H1 (cell line): ENCODE measurements at regions not wholly inside any gene's neighbourhood (a gene's known extent, or its start where the extent isn't known, plus 50 kb on each side); places are given as distances from the start of the nearest gene placed in this dataset.
"Not testable (repeated sequence)": the region's sequence is repeated elsewhere in the genome, so short reads cannot be mapped to it uniquely, and the experiment has no call there.

ENCODE experiments used
- CTCF ChIA-PET: fragments of 300-600 bp; sonication (Branson Sonifier 250); formaldehyde crosslinking; loops from one replicate; lab custom pipeline; 2021; ENCODE audit not compliant: partially characterized antibody; lab: Charles Lee
- POLR2A ChIA-PET: fragments of 300-600 bp; sonication (Branson Sonifier 250); formaldehyde crosslinking; loops from one replicate; lab custom pipeline; 2021; ENCODE audit warnings: inconsistent platforms; ENCODE audit not compliant: partially characterized antibody; lab: Charles Lee
- DNase-seq, 2 experiments: peaks; one replicate each; pipeline versions ENCODE4 v3.0.0 to v3.0.0-alpha.2; 2010 to 2022; ENCODE audit warnings: low spot score in 2 of 2, low read depth in 1 of 2, mixed read lengths in 1 of 2
- FAIRE-seq: peaks from 2 replicates; lab custom pipeline; 2011; peaks lifted over from hg19 to GRCh38; lab: Jason Lieb, UNC
- H2AFZ ChIP-seq: 2 replicates; pipeline ENCODE4 v1.8.1; 2012; ENCODE audit warnings: low read length, inconsistent platforms
- H2AK5ac ChIP-seq: 2 replicates; pipeline ENCODE4 v1.6.1; 2013; ENCODE audit warnings: low read depth, low read length
- H2BK120ac ChIP-seq: replicated peaks from 2 replicates; pipeline ENCODE3; 2013; ENCODE audit warnings: low read depth, low read length, inconsistent platforms
- H2BK12ac ChIP-seq: 2 replicates; pipeline ENCODE4 v1.6.1; 2013; ENCODE audit warnings: low read depth, low read length
- H2BK15ac ChIP-seq: 2 replicates; pipeline ENCODE4 v1.6.1; 2013; ENCODE audit warnings: low read length
- H2BK20ac ChIP-seq: 2 replicates; pipeline ENCODE4 v1.6.1; 2013; ENCODE audit warnings: low read length
- H2BK5ac ChIP-seq: 2 replicates; pipeline ENCODE4 v1.6.1; 2013; ENCODE audit warnings: low read depth, low read length
- H3K14ac ChIP-seq: 2 replicates; pipeline ENCODE4 v1.6.1; 2013; ENCODE audit warnings: inconsistent platforms; ENCODE audit not compliant: insufficient read length
- H3K18ac ChIP-seq: 2 replicates; pipeline ENCODE4 v1.6.1; 2013; ENCODE audit warnings: low read length; ENCODE audit errors: extremely low read depth
- H3K23ac ChIP-seq: 2 replicates; pipeline ENCODE4 v1.6.1; 2013; ENCODE audit warnings: inconsistent platforms; ENCODE audit not compliant: insufficient read length
- H3K23me2 ChIP-seq: 2 replicates; pipeline ENCODE4 v1.6.1; 2013; ENCODE audit warnings: low read depth, low read length
- H3K27ac ChIP-seq: 2 replicates; pipeline ENCODE4 v1.6.1; 2011; ENCODE audit warnings: low read depth, low read length, inconsistent platforms
- H3K27me3 ChIP-seq, 4 experiments: replicated peaks in 1 of 4; 1 replicate in 1 of 4; 2 replicates in 3 of 4; pipeline versions ENCODE4 v1.6.1 to v1.8.1; 2011 to 2013; ENCODE audit warnings: low read length in 3 of 4, mild to moderate bottlenecking in 3 of 4, inconsistent platforms in 2 of 4, mixed read lengths in 2 of 4, moderate library complexity in 1 of 4; ENCODE audit not compliant: control insufficient read depth in 3 of 4, insufficient read depth in 3 of 4; ENCODE audit errors: extremely low read depth in 1 of 4
- H3K36me3 ChIP-seq, 4 experiments: 2 replicates each; pipeline versions ENCODE4 v1.6.1 to v1.8.1; 2011 to 2013; ENCODE audit warnings: mild to moderate bottlenecking in 4 of 4, low read length in 3 of 4, moderate library complexity in 2 of 4, control low read depth in 1 of 4, inconsistent platforms in 1 of 4; ENCODE audit not compliant: insufficient read depth in 4 of 4, control insufficient read depth in 2 of 4
- H3K4ac ChIP-seq: replicated peaks from 2 replicates; pipeline ENCODE3; 2013; ENCODE audit warnings: low read length, low read depth, mixed read lengths, inconsistent platforms; ENCODE audit not compliant: insufficient read length
- H3K4me1 ChIP-seq, 4 experiments: replicated peaks in 1 of 4; 1 replicate in 1 of 4; 2 replicates in 3 of 4; pipeline versions ENCODE4 v1.6.1 to v1.8.1; 2011 to 2013; ENCODE audit warnings: low read length in 3 of 4, inconsistent platforms in 2 of 4, mixed read lengths in 1 of 4; ENCODE audit not compliant: insufficient read depth in 4 of 4, control insufficient read depth in 3 of 4
- H3K4me2 ChIP-seq, 2 experiments: 2 replicates each; pipeline versions ENCODE4 v1.6.1 to v1.8.1; 2011 to 2013; ENCODE audit warnings: low read depth in 2 of 2, low read length in 2 of 2, control low read depth in 1 of 2, inconsistent platforms in 1 of 2, mild to moderate bottlenecking in 1 of 2; ENCODE audit not compliant: insufficient read depth in 1 of 2
- H3K4me3 ChIP-seq, 4 experiments: fragments of 200-600, 300-600 bp in 1 of 4; sonication (generic), shearing (Covaris generic), sonication (Bioruptor Twin) in 1 of 4; 2 replicates each; pipeline versions ENCODE4 v1.5.1 to v1.8.1; 2011 to 2016; ENCODE audit warnings: low read length in 4 of 4, low read depth in 3 of 4, control low read depth in 2 of 4, inconsistent platforms in 2 of 4, mild to moderate bottlenecking in 2 of 4, mixed read lengths in 1 of 4, moderate library complexity in 1 of 4; ENCODE audit not compliant: insufficient read depth in 2 of 4; ENCODE audit errors: extremely low read depth in 1 of 4
- H3K56ac ChIP-seq: replicated peaks from 2 replicates; pipeline ENCODE3; 2013; ENCODE audit warnings: low read depth, mild to moderate bottlenecking, mixed read lengths, low read length, inconsistent platforms; ENCODE audit not compliant: insufficient read length
- H3K79me1 ChIP-seq: 2 replicates; pipeline ENCODE4 v1.6.1; 2013; ENCODE audit warnings: low read depth, low read length, control low read depth
- H3K79me2 ChIP-seq, 2 experiments: 2 replicates each; pipeline versions ENCODE4 v1.6.1 to v1.8.1; 2012 to 2013; ENCODE audit warnings: low read length in 2 of 2, mild to moderate bottlenecking in 2 of 2, inconsistent platforms in 1 of 2; ENCODE audit not compliant: insufficient read depth in 2 of 2, control insufficient read depth in 1 of 2
- H3K9ac ChIP-seq, 4 experiments: replicated peaks in 1 of 4; 1 replicate in 1 of 4; 2 replicates in 3 of 4; pipeline versions ENCODE4 v1.6.1 to v1.8.1; 2011 to 2013; ENCODE audit warnings: low read depth in 3 of 4, low read length in 3 of 4, control low read depth in 2 of 4, mild to moderate bottlenecking in 2 of 4, moderate library complexity in 2 of 4, inconsistent platforms in 1 of 4; ENCODE audit errors: extremely low read depth in 1 of 4
- H3K9me3 ChIP-seq, 2 experiments: 2 replicates each; pipeline versions ENCODE4 v1.6.1 to v1.8.1; 2012 to 2013; ENCODE audit warnings: mild to moderate bottlenecking in 2 of 2, moderate library complexity in 2 of 2, control low read depth in 1 of 2, inconsistent platforms in 1 of 2, low read depth in 1 of 2, low read length in 1 of 2, mixed read lengths in 1 of 2; ENCODE audit not compliant: insufficient read depth in 2 of 2
- H4K20me1 ChIP-seq, 2 experiments: replicated peaks in 1 of 2; 2 replicates each; pipeline versions ENCODE3 to v1.8.1; 2011 to 2013; ENCODE audit warnings: inconsistent platforms in 2 of 2, low read length in 2 of 2, mild to moderate bottlenecking in 1 of 2; ENCODE audit not compliant: insufficient read depth in 2 of 2, control insufficient read depth in 1 of 2
- H4K5ac ChIP-seq: 2 replicates; pipeline ENCODE4 v1.6.1; 2013; ENCODE audit warnings: low read length, low read depth, mixed read lengths, inconsistent platforms; ENCODE audit not compliant: insufficient read length
- H4K8ac ChIP-seq: 2 replicates; pipeline ENCODE4 v1.8.0; 2013; ENCODE audit warnings: mild to moderate bottlenecking, moderate library complexity, low read length, inconsistent platforms; ENCODE audit not compliant: insufficient read depth; ENCODE audit errors: extremely low read depth
- H4K91ac ChIP-seq: replicated peaks from 2 replicates; pipeline ENCODE3; 2013; ENCODE audit warnings: low read length, mixed read lengths, inconsistent platforms; ENCODE audit not compliant: insufficient read length
- WGBS, 2 experiments: shearing (Covaris generic) in 1 of 2; methylation state at CpG; one replicate each; pipeline versions ENCODE4 v1.1.6 to v1.1.7; 2013 to 2015; ENCODE audit warnings: low lambda C conversion rate in 2 of 2, mixed read lengths in 2 of 2, inconsistent platforms in 1 of 2, low coverage in 1 of 2, missing lambda C conversion rate in 1 of 2; ENCODE audit not compliant: insufficient replicate concordance in 2 of 2, insufficient coverage in 1 of 2, insufficient read length in 1 of 2; ENCODE audit errors: extremely low coverage in 1 of 2, missing lambda C conversion rate in 1 of 2; 5-methylcytosine and 5-hydroxymethylcytosine counted together

DNA sequence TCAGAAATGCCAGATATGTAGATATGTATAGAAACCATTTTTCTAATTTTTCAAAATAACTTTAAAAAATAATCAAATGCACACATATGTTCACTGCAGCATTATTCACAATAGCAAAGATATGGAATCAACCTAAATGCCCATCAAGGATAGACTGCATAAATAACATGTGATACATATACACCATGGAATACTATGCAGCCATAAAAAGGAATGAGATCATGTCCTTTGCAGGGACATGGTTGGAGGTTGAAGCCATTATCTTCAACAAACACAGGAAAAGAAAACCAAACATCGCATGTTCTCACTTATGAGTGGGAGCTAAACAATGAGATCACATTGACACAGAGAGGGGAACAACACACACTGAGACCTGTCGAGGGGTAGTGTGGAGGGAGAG, 176.1 kb downstream of the MATN1 start:
- H2AFZ ChIP-seq, H3K9me3 ChIP-seq, POLR2A ChIA-PET, H4K8ac ChIP-seq, H3K27ac ChIP-seq, H2BK15ac ChIP-seq, H3K4me3 ChIP-seq, H3K56ac ChIP-seq, DNase-seq, H3K14ac ChIP-seq, H4K20me1 ChIP-seq, H2BK12ac ChIP-seq, H2BK5ac ChIP-seq, H3K18ac ChIP-seq, H3K36me3 ChIP-seq, H4K91ac ChIP-seq, H2AK5ac ChIP-seq, H3K9ac ChIP-seq, H4K5ac ChIP-seq, H2BK20ac ChIP-seq, H3K4ac ChIP-seq, H3K79me2 ChIP-seq, H2BK120ac ChIP-seq, H3K23me2 ChIP-seq, H3K79me1 ChIP-seq, H3K4me1 ChIP-seq, H3K23ac ChIP-seq, H3K4me2 ChIP-seq, FAIRE-seq, H3K27me3 ChIP-seq: not testable (repeated sequence)
- CTCF ChIA-PET = interaction anchor here (0.6 to 0.8 kb wide), 2 partner anchors 24 to 692 kb away, joined by 3 read pairs; no protein-coding TSS in a partner anchor
- 51% methylated on average over 2 of the region's 2 CpGs; no CpG with 5 or more reads in 1 of the 2 experiments for WGBS, 2 experiments
